Hepatocyte (in vitro differentiated cells): ENCODE measurements at regions not wholly inside any gene's neighbourhood (a gene's known extent, or its start where the extent isn't known, plus 50 kb on each side); places are given as distances from the start of the nearest gene placed in this dataset.

Experiments
- DNase-seq: peaks from one replicate; pipeline ENCODE4 v3.0.0-alpha.2; 2016; ENCODE audit warnings: low spot score
- H2AFZ ChIP-seq: fragments of 200-600 bp; sonication (generic); 2 replicates; pipeline ENCODE4 v1.6.0; 2016; ENCODE audit warnings: antibody characterized with exemption, mild to moderate bottlenecking
- H3K27ac ChIP-seq: fragments of 200-600 bp; sonication (generic); 2 replicates; pipeline ENCODE4 v1.5.1; 2016; ENCODE audit warnings: mild to moderate bottlenecking
- H3K27me3 ChIP-seq: fragments of 200-600 bp; sonication (generic); 2 replicates; pipeline ENCODE4 v1.6.1; 2016
- H3K36me3 ChIP-seq: fragments of 200-600 bp; sonication (generic); replicated peaks from 2 replicates; pipeline ENCODE4 v1.5.1; 2016; ENCODE audit warnings: low read depth; ENCODE audit not compliant: insufficient read depth
- H3K4me1 ChIP-seq: fragments of 200-600 bp; sonication (generic); 2 replicates; pipeline ENCODE4 v1.5.1; 2016; ENCODE audit warnings: mild to moderate bottlenecking, moderate library complexity; ENCODE audit not compliant: insufficient read depth
- H3K4me2 ChIP-seq: fragments of 200-600 bp; sonication (generic); 2 replicates; pipeline ENCODE4 v1.6.0; 2016
- H3K4me3 ChIP-seq: fragments of 200-600 bp; sonication (generic); 2 replicates; pipeline ENCODE4 v1.5.1; 2016; ENCODE audit warnings: mild to moderate bottlenecking
- H3K79me2 ChIP-seq: fragments of 200-600 bp; sonication (generic); 2 replicates; pipeline ENCODE4 v1.6.0; 2017; ENCODE audit warnings: mild to moderate bottlenecking
- H3K9me2 ChIP-seq: fragments of 200-600 bp; sonication (generic); replicated peaks from 2 replicates; pipeline ENCODE4 v1.6.0; 2017; ENCODE audit warnings: mild to moderate bottlenecking; ENCODE audit not compliant: insufficient read depth
- H3K9me3 ChIP-seq: fragments of 200-600 bp; sonication (generic); 2 replicates; pipeline ENCODE4 v1.5.1; 2016; ENCODE audit warnings: low read depth, mild to moderate bottlenecking
- H4K20me1 ChIP-seq: fragments of 200-600 bp; sonication (generic); 2 replicates; pipeline ENCODE4 v1.6.0; 2016; ENCODE audit warnings: mild to moderate bottlenecking; ENCODE audit not compliant: insufficient read depth, poor library complexity, severe bottlenecking
- EZH2 ChIP-seq: fragments of 200-600 bp; sonication (generic); IDR thresholded peaks from 2 replicates; pipeline ENCODE4 v1.6.1; 2016; ENCODE audit warnings: antibody characterized with exemption, mild to moderate bottlenecking, borderline replicate concordance
- EZH2phosphoT487 ChIP-seq: fragments of 200-600 bp; sonication (generic); IDR thresholded peaks from one replicate; pipeline ENCODE4 v1.6.1; 2018; ENCODE audit warnings: antibody characterized with exemption, mild to moderate bottlenecking, low read depth, moderate library complexity; ENCODE audit not compliant: unreplicated experiment, severe bottlenecking
- WGBS: methylation state at CpG from one replicate; pipeline ENCODE4 v1.1.6; 2016; ENCODE audit warnings: low lambda C conversion rate; ENCODE audit errors: missing lambda C conversion rate; 5-methylcytosine and 5-hydroxymethylcytosine counted together
- TF ChIP-seq, protein P1 (sequence below): fragments of 200-600 bp; sonication (generic); IDR thresholded peaks from 2 replicates; pipeline ENCODE4 v1.5.1; 2016; ENCODE audit warnings: antibody characterized with exemption, mild to moderate bottlenecking; ENCODE audit not compliant: poor library complexity

DNA sequence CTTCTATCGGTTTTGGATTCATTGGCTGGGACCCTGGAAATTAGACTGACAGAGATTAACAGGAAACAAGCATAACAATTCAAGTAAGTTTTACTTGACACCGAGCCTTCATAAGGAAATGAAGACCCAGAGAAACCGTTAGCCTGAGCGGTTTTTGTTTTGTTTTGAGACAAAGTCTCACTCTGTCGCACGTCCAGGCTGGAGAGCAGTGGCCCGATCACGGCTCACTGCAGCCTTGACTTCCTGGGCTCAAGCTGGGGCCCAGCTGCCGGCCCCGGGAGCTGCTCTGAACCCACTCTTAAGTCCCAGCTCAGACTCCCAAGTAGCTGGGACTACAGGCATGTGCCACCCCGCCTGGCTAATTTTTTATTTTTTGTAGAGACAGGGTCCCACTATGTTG, 321.3 kb downstream of the SEC14L1 start:
- H3K79me2 ChIP-seq: peaks cover 99% of the 10 kb centered on the region
- WGBS: 72% methylated on average over 11 of the region's 11 CpGs
- no peaks in the 10 kb centered on the region for H3K36me3 ChIP-seq
- H3K4me2 ChIP-seq: no peak overlapping the region
- H3K9me2 ChIP-seq: no peaks in the 10 kb centered on the region
- TF ChIP-seq EZH2 (no peak), EZH2phosphoT487 (no peak)
- TF ChIP-seq, protein P1, sequence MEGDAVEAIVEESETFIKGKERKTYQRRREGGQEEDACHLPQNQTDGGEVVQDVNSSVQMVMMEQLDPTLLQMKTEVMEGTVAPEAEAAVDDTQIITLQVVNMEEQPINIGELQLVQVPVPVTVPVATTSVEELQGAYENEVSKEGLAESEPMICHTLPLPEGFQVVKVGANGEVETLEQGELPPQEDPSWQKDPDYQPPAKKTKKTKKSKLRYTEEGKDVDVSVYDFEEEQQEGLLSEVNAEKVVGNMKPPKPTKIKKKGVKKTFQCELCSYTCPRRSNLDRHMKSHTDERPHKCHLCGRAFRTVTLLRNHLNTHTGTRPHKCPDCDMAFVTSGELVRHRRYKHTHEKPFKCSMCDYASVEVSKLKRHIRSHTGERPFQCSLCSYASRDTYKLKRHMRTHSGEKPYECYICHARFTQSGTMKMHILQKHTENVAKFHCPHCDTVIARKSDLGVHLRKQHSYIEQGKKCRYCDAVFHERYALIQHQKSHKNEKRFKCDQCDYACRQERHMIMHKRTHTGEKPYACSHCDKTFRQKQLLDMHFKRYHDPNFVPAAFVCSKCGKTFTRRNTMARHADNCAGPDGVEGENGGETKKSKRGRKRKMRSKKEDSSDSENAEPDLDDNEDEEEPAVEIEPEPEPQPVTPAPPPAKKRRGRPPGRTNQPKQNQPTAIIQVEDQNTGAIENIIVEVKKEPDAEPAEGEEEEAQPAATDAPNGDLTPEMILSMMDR: no peak
- H3K9me3 ChIP-seq: no peaks in the 10 kb centered on the region
- DNase-seq: no peak
- H3K27me3 ChIP-seq: no peaks in the 10 kb centered on the region
- H3K27ac ChIP-seq: peak overlapping the region; percentile 96
- no peak overlapping the region for H3K4me3 ChIP-seq
- peaks cover 72% of the 10 kb centered on the region for H3K4me1 ChIP-seq
- peaks cover 50% of the 10 kb centered on the region for H4K20me1 ChIP-seq
- no peak overlapping the region for H2AFZ ChIP-seq

GRCh38 chr17:77462553-77463497, 322.1 kb downstream of the SEC14L1 start:
- H2AFZ ChIP-seq: no peak overlapping the region
- DNase-seq: no peak
- WGBS: 98% methylated on average over 16 of the region's 16 CpGs
- no peaks in the 10 kb centered on the region for H3K9me2 ChIP-seq
- no peak for TF ChIP-seq EZH2phosphoT487
- TF ChIP-seq, protein P1: no peak
- no peak for TF ChIP-seq EZH2
- no peaks in the 10 kb centered on the region for H3K36me3 ChIP-seq
- peaks cover 73% of the 10 kb centered on the region for H3K4me1 ChIP-seq
- H3K27ac ChIP-seq: peak overlapping the region; percentile 96
- peaks cover 50% of the 10 kb centered on the region for H4K20me1 ChIP-seq
- no peaks in the 10 kb centered on the region for H3K9me3 ChIP-seq
- no peaks in the 10 kb centered on the region for H3K27me3 ChIP-seq
- H3K4me3 ChIP-seq: no peak overlapping the region
- H3K79me2 ChIP-seq: peaks cover 99% of the 10 kb centered on the region
- no peak overlapping the region for H3K4me2 ChIP-seq

- Histone ChIP-seq H3K4me3 (no peak overlapping the region), H4K20me1 (peaks cover 41% of the 10 kb centered on the region), H2AFZ (no peak overlapping the region), H3K4me2 (peak overlapping the region; percentile 48), H3K36me3 (no peaks in the 10 kb centered on the region), H3K27me3 (no peaks in the 10 kb centered on the region), H3K9me3 (no peaks in the 10 kb centered on the region), H3K79me2 (peaks cover 100% of the 10 kb centered on the region), H3K27ac (peak overlapping the region; percentile 89), H3K4me1 (peaks cover 57% of the 10 kb centered on the region), H3K9me2 (no peaks in the 10 kb centered on the region)
- TF ChIP-seq, protein P1: no peak
- TF ChIP-seq EZH2phosphoT487 (no peak), EZH2 (no peak)
- no peak for DNase-seq
- WGBS: 95% methylated on average over 6 of the region's 6 CpGs
Observed at GRCh38 chr17:77464988-77465357, 324.2 kb downstream of the SEC14L1 start.
